Spleen (tissue), 11 donors: ENCODE measurements at regions not wholly inside any gene's neighbourhood (a gene's known extent, or its start where the extent isn't known, plus 50 kb on each side); places are given as distances from the start of the nearest gene placed in this dataset.

Source experiments
- DNase-seq: peaks from one replicate; pipeline ENCODE4 v3.0.0-alpha.2; 2020
- H3K27ac ChIP-seq, 8 donors: fragments of 200-600 bp; sonication (generic) in 7 of 8; 1 replicate in 4 of 8; 2 replicates in 4 of 8; pipeline versions ENCODE4 v1.5.0 to v1.8.0; 2016 to 2021; ENCODE audit warnings: inconsistent platforms in 4 of 8, mild to moderate bottlenecking in 4 of 8, moderate library complexity in 1 of 8
- H3K27me3 ChIP-seq, 7 donors: fragments of 200-600 bp; sonication (generic) in 6 of 7; replicated peaks in 1 of 7; 1 replicate in 4 of 7; 2 replicates in 3 of 7; pipeline versions ENCODE4 v1.5.0 to v1.8.0; 2016 to 2021; ENCODE audit warnings: inconsistent platforms in 3 of 7, mild to moderate bottlenecking in 1 of 7
- H3K36me3 ChIP-seq, 6 donors: fragments of 200-600 bp; sonication (generic) in 5 of 6; 1 replicate in 4 of 6; 2 replicates in 2 of 6; pipeline versions ENCODE4 v1.5.0 to v1.8.0; 2016 to 2021; ENCODE audit warnings: inconsistent platforms in 2 of 6
- H3K4me1 ChIP-seq, 6 donors: fragments of 200-600 bp; sonication (generic) in 5 of 6; 1 replicate in 3 of 6; 2 replicates in 3 of 6; pipeline versions ENCODE4 v1.5.0 to v1.8.0; 2016 to 2021; ENCODE audit warnings: inconsistent platforms in 3 of 6
- H3K4me3 ChIP-seq, 8 donors: fragments of 200-600 bp; sonication (generic) in 7 of 8; 1 replicate in 4 of 8; 2 replicates in 4 of 8; pipeline versions ENCODE4 v1.5.0 to v1.8.0; 2016 to 2021; ENCODE audit warnings: inconsistent platforms in 4 of 8, mild to moderate bottlenecking in 4 of 8, moderate library complexity in 2 of 8
- H3K9me3 ChIP-seq, 8 donors: fragments of 200-600 bp; sonication (generic) in 7 of 8; 1 replicate in 4 of 8; 2 replicates in 4 of 8; pipeline versions ENCODE4 v1.5.0 to v1.8.0; 2016 to 2021; ENCODE audit warnings: inconsistent platforms in 4 of 8
- POLR2A ChIP-seq, 3 donors: fragments of 450-650 bp; IDR thresholded peaks; one replicate each; pipeline ENCODE4 v1.5.1; 2017; ENCODE audit warnings: antibody characterized with exemption in 3 of 3, mild to moderate bottlenecking in 1 of 3
- POLR2AphosphoS5 ChIP-seq, 3 donors: sonication (generic); formaldehyde crosslinking; IDR thresholded peaks; one replicate each; pipeline ENCODE4 v1.5.1; 2017; ENCODE audit warnings: antibody characterized with exemption in 3 of 3
- WGBS, 5 donors: extraction: QIAGEN DNeasy Blood & Tissue Kit in 3 of 5; methylation state at CpG; one replicate each; pipeline versions ENCODE4 v1.1.5 to v1.1.7; 2013 to 2018; 5-methylcytosine and 5-hydroxymethylcytosine counted together
- intact Hi-C: fragments of 100-400 bp; cut with DNase I; formaldehyde crosslinking; loops from one replicate; pipeline ENCODE4 v1.15.0; 2023; ENCODE audit warnings: low total_unique reads
- TF ChIP-seq, protein P1 (sequence below), 11 experiments: fragments of 200-600 bp in 7 of 11; fragments of 450-650 bp in 4 of 11; sonication (generic) in 4 of 11; IDR thresholded peaks in 8 of 11; conservative IDR thresholded peaks in 3 of 11; 1 replicate in 7 of 11; 2 replicates in 4 of 11; pipeline versions ENCODE4 v1.4.0 to v1.8.0; 2016 to 2021; ENCODE audit warnings: antibody characterized with exemption in 11 of 11, inconsistent platforms in 4 of 11, mild to moderate bottlenecking in 1 of 11
- donor health status: healthy with polysubstance abuse.
- donor health status: DM: no; HTN: no; CAD: no; lungs with moderate emphysema.
- donor health status: DM: no; HTN: no; CAD: no.
- donor health status: Bipolar disorder and iron deficiency.
- donor health status: healthy.
- donor health status: DM: no; HTN: no; CAD: no.
- donor health status: DM: yes; HTN: yes; CAD: no.

DNA sequence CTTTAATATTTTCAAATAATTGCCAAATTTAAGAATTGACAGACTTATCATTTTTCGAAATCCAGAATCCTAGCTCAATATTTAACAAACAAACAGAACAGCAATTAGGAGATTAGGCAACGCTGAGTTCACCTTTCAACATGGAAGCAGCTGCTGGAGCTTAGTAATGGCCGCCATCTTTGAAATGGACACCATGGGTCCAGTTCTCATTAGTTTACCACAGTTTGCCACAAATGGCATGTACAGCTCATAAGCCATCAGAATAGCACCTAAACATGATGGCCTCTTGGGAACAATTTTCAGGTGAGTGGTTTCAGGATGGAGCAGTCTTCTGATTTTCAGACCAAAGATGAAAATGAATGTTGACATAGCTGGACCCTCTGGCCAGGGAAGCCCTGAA lies 313.6 kb upstream of the OBI1 start:
- H3K9me3 ChIP-seq = no peaks in the 10 kb centered on the region
- 84 to 95% (median 87%) methylated on average over 3 of the region's 3 CpGs for WGBS, 5 donors
- H3K27me3 ChIP-seq = peaks cover 0 to 6% (median 0%) of the 10 kb centered on the region in 7 donors
- TF ChIP-seq POLR2AphosphoS5 (IDR thresholded peaks at IDR 0.05) = no peak
- TF ChIP-seq, protein P1, sequence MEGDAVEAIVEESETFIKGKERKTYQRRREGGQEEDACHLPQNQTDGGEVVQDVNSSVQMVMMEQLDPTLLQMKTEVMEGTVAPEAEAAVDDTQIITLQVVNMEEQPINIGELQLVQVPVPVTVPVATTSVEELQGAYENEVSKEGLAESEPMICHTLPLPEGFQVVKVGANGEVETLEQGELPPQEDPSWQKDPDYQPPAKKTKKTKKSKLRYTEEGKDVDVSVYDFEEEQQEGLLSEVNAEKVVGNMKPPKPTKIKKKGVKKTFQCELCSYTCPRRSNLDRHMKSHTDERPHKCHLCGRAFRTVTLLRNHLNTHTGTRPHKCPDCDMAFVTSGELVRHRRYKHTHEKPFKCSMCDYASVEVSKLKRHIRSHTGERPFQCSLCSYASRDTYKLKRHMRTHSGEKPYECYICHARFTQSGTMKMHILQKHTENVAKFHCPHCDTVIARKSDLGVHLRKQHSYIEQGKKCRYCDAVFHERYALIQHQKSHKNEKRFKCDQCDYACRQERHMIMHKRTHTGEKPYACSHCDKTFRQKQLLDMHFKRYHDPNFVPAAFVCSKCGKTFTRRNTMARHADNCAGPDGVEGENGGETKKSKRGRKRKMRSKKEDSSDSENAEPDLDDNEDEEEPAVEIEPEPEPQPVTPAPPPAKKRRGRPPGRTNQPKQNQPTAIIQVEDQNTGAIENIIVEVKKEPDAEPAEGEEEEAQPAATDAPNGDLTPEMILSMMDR (IDR thresholded peaks at IDR 0.05 in 8 of 11, conservative IDR thresholded peaks at IDR 0.05 in 3 of 11) = no peak
- no peak for TF ChIP-seq POLR2A (IDR thresholded peaks at IDR 0.05)
- no peak overlapping the region for H3K4me3 ChIP-seq
- no peaks in the 10 kb centered on the region for H3K36me3 ChIP-seq
- intact Hi-C loops = no loop called here
- H3K4me1 ChIP-seq = no peaks in the 10 kb centered on the region
- DNase-seq = no peak
- no peak overlapping the region for H3K27ac ChIP-seq

DNA sequence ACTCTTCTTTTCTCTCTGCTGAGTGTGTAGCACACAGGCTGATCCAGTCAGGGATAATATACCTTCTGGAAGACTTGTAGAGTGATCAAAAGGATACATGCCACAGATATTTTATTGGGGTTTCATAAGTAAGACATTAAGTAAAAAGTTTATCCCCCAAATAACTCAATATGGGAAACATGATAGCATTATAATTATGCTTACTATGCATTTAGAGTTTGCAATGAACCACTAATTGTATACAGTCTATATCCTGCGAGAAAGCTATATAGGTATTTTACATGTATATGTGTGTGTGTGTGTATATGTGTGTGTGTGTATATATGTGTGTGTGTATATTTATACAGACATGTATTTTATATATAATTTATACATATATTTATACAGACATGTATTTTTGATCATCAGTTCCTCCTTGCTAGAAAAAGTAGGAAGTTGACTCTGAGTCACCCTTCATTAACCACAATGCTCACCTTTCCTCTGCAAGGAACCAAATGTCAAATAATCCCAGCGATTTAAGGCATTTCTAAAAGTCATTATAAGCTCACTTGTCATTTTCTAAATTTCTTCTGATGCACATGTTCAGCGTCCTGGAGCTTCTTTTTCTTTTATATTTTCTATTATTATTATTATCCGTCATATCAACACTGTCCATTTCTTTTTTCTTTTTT lies 312.5 kb upstream of the OBI1 start:
- no peak overlapping the region for H3K4me3 ChIP-seq
- no peaks in the 10 kb centered on the region for H3K4me1 ChIP-seq
- H3K9me3 ChIP-seq = no peaks in the 10 kb centered on the region
- no peak for DNase-seq
- 68 to 73% (median 71%) methylated on average over 4 of the region's 4 CpGs for WGBS, 5 donors
- no peaks in the 10 kb centered on the region for H3K36me3 ChIP-seq
- intact Hi-C loops = no loop called here
- TF ChIP-seq, protein P1 (IDR thresholded peaks at IDR 0.05 in 8 of 11, conservative IDR thresholded peaks at IDR 0.05 in 3 of 11) = no peak
- no peak for TF ChIP-seq POLR2AphosphoS5 (IDR thresholded peaks at IDR 0.05)
- TF ChIP-seq POLR2A (IDR thresholded peaks at IDR 0.05) = no peak
- no peak overlapping the region for H3K27ac ChIP-seq
- peaks cover 0 to 6% (median 0%) of the 10 kb centered on the region in 7 donors for H3K27me3 ChIP-seq

DNA sequence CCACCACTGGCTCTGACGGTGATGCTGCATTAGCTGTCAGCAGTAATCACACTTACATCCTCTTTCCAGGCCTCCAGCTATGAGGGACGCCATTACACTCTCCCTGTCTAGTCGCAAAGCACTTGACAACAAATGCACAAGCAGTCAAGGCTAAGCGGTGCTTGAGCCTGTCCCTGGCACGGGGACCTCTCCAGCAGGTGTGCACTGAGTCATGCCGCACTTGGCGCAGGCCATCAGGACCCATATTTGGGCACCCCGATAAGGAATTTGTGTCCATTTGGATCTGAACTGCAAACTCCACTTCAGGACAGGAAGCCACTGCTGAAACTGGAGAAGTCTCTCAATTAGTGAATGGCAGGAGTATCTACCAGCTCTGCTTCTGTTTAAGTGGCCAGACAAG lies 301.9 kb upstream of the OBI1 start:
- H3K27ac ChIP-seq = no peak overlapping the region
- DNase-seq = no peak
- WGBS, 5 donors = 81 to 91% (median 87%) methylated on average over 8 of the region's 8 CpGs
- H3K36me3 ChIP-seq = no peaks in the 10 kb centered on the region
- no peak overlapping the region for H3K4me3 ChIP-seq
- no peaks in the 10 kb centered on the region for H3K9me3 ChIP-seq
- H3K4me1 ChIP-seq = no peaks in the 10 kb centered on the region
- TF ChIP-seq POLR2A (IDR thresholded peaks at IDR 0.05) = no peak
- intact Hi-C loops = no loop called here
- H3K27me3 ChIP-seq = no peaks in the 10 kb centered on the region

DNA sequence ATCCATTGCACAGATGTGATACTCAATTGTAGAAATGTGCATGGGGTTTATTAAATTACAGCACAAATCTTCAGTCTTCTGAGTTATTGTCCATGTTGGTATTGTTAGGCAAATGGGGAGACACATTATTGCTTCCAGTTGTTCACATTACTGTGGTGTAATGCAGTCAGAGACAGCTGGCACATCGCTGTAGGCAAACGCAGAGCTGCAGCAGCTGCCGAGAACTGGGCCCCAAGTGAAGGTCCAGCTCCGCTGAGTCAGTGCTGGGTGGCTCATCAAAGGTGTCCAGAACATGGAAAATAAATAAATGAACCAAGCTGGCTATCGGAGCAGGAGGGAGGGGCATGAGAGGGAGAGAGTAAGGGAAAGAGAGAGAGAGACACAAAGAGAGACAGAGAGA lies 299.1 kb upstream of the OBI1 start:
- no peaks in the 10 kb centered on the region for H3K4me1 ChIP-seq
- H3K27ac ChIP-seq = no peak overlapping the region
- intact Hi-C loops = no loop called here
- no peaks in the 10 kb centered on the region for H3K36me3 ChIP-seq
- no peak for DNase-seq
- H3K27me3 ChIP-seq = no peaks in the 10 kb centered on the region
- no peaks in the 10 kb centered on the region for H3K9me3 ChIP-seq
- WGBS, 5 donors = 74 to 84% (median 75%) methylated on average over 5 of the region's 5 CpGs
- no peak overlapping the region for H3K4me3 ChIP-seq
- TF ChIP-seq, protein P1 (IDR thresholded peaks at IDR 0.05 in 8 of 11, conservative IDR thresholded peaks at IDR 0.05 in 3 of 11) = no peak
- no peak for TF ChIP-seq POLR2AphosphoS5 (IDR thresholded peaks at IDR 0.05)
- TF ChIP-seq POLR2A (IDR thresholded peaks at IDR 0.05) = no peak
